GM18873 (cell line): ENCODE measurements at regions not wholly inside any gene's neighbourhood (a gene's known extent, or its start where the extent isn't known, plus 50 kb on each side); places are given as distances from the start of the nearest gene placed in this dataset.

Source experiments
- ATAC-seq: cut with Tn5 transposase; IDR thresholded peaks from one replicate; pipeline ENCODE4 v1.9.1; 2021; ENCODE audit warnings: mild to moderate bottlenecking, moderate library complexity, moderate number of reproducible peaks; ENCODE audit not compliant: unreplicated experiment, low FRiP score

GRCh38 chr2:140064243-140064642 lies 1284.1 kb upstream of the NXPH2 start:
- ATAC-seq, result no peak

DNA sequence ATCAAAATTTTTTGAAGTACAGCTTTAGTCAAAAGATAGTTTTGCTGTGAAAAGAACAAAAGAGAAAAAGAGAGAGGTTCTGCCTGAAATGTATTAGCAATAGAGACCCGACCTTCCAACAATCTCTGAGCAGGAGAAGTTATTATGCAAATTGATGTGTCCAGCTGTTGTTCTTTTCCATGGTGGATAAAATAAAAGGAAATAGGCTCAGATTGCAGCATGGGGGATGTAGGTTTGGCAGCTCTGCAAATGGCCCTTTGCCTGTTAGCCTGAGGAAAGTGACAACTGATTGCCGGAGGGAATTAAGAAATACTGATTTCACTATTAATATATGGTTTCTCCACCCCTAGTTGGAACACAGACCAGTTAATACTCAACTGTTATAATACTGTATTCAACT lies 1283.2 kb upstream of the NXPH2 start:
- no peak for ATAC-seq

GRCh38 chr2:140061240-140061639 lies 1281.0 kb upstream of the NXPH2 start:
- no peak for ATAC-seq

GRCh38 chr2:140057928-140058327 lies 1277.7 kb upstream of the NXPH2 start:
- no peak for ATAC-seq

DNA sequence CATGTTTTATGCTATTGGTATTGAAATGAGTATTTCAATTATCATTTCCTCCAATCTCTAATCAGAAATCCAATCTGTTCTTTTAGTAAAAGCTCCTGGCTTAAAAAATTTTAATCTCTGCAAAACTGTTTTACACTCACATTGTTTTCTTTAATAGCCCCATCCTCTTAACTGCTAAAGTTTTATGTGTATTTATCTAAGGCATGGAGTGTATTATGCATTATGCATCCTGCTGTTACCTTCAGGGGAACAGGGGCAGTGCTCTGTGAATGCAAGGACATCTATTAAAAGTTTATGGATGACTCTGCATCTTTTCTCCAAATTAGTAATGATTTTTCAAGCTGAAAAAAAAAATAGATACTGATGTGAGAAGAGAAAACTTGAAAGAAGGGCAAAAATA lies 1261.6 kb upstream of the NXPH2 start:
- no peak for ATAC-seq

DNA sequence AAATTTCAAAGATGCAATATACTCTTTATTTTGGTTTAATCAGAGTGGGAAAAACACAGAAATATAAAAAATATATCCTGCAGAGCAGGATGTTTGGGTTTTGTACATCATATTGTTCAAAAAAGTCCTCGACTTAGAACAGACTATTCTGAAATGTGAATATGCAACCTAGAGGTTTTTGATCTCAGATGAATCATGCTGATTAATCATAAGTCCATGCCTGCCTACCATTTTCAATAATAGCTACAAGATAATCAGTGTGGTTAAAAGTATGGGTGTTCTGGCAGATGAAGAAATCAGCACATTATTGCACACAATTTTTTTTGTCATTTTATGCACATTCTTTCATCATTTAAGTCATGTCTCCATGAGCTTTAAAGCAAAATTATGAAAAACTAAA lies 1261.0 kb upstream of the NXPH2 start:
- ATAC-seq, result no peak

DNA sequence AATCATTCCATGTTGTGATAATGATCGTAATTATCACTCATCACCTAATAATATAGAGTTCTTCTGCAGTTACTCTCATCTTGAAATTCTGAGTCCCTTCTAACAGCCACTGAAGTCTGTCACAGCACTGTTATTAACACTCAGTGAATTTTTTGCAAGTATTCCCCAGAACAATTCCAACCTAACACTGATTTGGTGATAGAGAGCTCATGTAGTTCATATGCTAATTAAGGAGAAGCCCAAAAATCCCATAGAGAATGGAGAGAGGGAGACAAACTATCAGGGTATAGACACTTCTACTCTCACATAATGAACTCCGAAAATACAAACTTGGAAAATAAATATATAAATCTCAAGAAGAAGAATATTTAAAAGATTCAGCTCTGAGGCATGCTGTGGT lies 1253.4 kb upstream of the NXPH2 start:
- ATAC-seq, result no peak

- ATAC-seq, result no peak
These were observed 1247.8 kb upstream of the NXPH2 start for GRCh38 chr2:140027966-140028365.

DNA sequence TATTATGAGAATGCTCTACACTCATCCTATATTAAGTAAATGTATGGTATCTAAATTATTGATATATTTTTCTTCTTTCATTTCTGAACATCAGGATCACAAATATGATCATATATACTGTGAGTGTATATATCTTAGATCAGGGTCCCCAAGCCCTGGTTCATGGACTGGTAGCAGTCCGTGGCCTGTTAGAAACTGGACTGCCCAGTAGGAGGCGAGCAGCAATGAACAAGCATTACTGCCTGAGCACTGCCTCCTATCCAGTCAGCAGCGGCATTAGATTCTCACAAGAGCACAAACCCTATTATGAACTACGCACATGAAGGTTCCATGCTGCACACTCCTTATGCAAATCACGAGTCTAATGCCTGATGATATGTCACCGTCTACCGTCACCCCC lies 1247.1 kb upstream of the NXPH2 start:
- ATAC-seq, result no peak

- ATAC-seq, result no peak
These were observed 1243.1 kb upstream of the NXPH2 start for GRCh38 chr2:140023291-140023690.

GRCh38 chr2:140018541-140018940 lies 1238.4 kb upstream of the NXPH2 start:
- ATAC-seq, result no peak

DNA sequence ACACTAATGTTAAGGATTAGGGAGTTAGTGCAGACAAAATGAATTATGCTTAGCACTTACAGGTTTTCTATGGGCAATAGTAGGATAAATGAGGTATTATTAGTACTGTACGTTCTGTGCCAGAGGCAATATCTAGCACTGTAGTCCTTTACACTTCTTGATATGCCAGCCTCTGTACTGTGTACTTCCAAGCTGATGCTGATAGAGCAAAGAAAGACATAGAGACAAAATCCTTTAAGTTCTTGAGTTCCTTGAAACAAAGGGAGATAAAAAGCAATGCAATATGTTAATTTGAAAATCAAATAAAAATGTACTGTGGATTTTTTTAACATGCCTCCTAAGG lies 1234.0 kb upstream of the NXPH2 start:
- no peak for ATAC-seq

GRCh38 chr2:140013545-140014203 lies 1233.5 kb upstream of the NXPH2 start:
- ATAC-seq, result no peak

- ATAC-seq, result no peak
These were observed 1231.1 kb upstream of the NXPH2 start for GRCh38 chr2:140011287-140011686.

DNA sequence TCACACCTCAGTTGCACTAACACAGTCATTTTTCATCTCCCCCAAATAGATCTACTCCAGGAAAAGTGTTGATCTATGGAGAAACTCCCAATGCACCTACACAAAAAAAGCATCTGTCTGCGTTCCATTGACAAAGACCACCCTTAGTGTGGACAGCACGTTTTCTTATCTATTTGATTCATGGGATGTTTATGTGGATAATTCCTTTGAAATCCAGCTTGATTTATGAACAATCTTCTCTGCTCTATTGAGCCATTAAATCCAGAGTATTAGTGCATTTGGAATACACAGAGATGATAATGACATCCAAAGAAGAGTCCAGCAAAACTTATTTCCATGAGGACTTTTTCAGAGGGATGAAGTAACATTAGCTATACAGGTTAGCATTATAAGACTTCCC lies 1221.9 kb upstream of the NXPH2 start:
- no peak for ATAC-seq

DNA sequence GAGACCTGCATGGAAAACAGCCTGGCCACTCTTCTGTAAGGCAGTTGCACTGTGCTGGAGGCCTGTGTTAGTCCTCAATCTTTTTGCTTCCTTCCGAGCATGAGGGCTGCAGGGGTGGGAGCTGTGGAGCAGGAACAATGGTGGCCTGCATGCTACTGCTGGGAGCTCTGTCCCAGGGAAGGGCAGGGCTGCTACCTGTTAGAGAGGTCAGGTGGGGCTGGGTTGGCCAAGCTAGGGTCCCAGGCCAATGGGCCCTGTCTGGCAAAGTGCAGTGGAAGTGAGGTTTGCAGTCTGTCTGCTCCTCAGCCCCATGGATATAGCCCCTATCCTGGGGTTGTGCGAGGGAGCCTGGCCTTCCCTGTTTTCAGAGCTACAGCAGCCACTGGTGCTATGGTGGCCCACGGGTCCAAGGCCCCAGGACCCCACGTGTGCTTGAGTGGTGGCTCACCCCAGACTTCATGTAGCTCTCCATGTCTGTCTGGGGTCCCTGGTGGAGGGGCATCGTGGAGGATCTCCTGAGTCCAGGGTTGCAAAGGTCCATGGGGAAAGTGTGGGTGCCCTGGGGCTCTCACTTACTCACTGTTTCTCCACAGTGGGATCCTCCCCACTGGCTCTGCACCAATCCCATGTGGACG lies 1212.6 kb upstream of the NXPH2 start:
- no peak for ATAC-seq

- ATAC-seq, result no peak
These were observed 1211.9 kb upstream of the NXPH2 start for GRCh38 chr2:139992078-139992477.

- no peak for ATAC-seq
These were observed 1210.6 kb upstream of the NXPH2 start for GRCh38 chr2:139990646-139991335.

GRCh38 chr2:139969323-139969722 lies 1189.1 kb upstream of the NXPH2 start:
- ATAC-seq, result no peak

DNA sequence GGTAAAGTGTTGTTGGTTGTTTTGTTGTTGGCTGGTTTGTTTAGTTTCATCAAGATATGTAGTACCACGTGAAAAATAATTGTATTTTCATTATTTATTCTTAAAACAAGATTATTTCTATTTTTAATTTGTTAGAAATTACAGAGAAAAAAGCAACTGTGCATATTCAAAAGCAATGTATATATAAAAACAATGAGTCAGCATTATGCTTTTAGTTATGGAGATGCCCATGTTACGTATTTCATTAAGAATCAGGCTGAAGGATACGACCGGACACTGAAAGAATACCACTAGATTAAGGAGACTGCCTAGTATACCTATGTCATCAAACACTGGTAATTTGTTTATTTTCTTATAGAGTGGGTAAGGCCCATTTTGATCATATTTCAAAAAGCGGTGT lies 1188.4 kb upstream of the NXPH2 start:
- ATAC-seq, result no peak

DNA sequence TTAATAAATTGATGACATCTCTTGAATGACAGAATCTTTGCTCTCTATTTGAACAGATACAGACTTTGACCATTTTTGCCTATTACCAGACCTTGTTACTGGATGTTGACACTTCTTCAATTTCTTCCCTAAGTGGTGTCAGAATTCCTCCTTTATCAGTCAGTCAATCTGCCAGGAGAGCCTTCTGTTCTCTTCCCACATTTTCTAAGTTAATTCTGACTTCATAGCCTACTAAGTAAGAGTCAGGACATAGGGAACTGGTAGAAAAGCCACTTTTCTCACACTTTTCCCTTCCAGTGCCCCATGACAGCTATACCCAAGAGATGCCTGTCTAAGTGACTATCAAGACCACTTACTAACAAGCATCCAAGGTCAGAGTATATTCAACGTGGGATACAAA lies 1187.5 kb upstream of the NXPH2 start:
- ATAC-seq, result no peak
